A549 (cell line): ENCODE measurements at regions not wholly inside any gene's neighbourhood (a gene's known extent, or its start where the extent isn't known, plus 50 kb on each side); places are given as distances from the start of the nearest gene placed in this dataset.

ENCODE experiments used
- BHLHE40 ChIP-seq: IDR thresholded peaks from 2 replicates; pipeline ENCODE4 v1.6.1; 2012; ENCODE audit warnings: low read depth, low read length, inconsistent platforms
- CTCF ChIP-seq: fragments of >200 bp; sonication (Bioruptor Twin); formaldehyde crosslinking; IDR thresholded peaks from 3 replicates; pipeline ENCODE4 v1.5.1; 2016
- EP300 ChIP-seq, 2 experiments: fragments of >200 bp; sonication (Bioruptor Twin); formaldehyde crosslinking; IDR thresholded peaks; 2 replicates in 1 of 2; 3 replicates in 1 of 2; pipeline ENCODE4 v1.6.1; 2016 to 2017
- JUNB ChIP-seq: fragments of >200 bp; sonication (Bioruptor Twin); formaldehyde crosslinking; IDR thresholded peaks from 2 replicates; pipeline ENCODE4 v1.6.1; 2016
- KDM5A ChIP-seq: fragments of 200-600 bp; sonication (generic); IDR thresholded peaks from 2 replicates; pipeline ENCODE4 v1.6.1; 2016; ENCODE audit warnings: antibody characterized with exemption, mild to moderate bottlenecking
- MAZ ChIP-seq: fragments of 150-350 bp; IDR thresholded peaks from 2 replicates; pipeline ENCODE4 v1.6.1; 2014; ENCODE audit warnings: antibody characterized with exemption, low read depth, low read length, borderline replicate concordance
- RNF2 ChIP-seq: fragments of 200-600 bp; sonication (generic); IDR thresholded peaks from 2 replicates; pipeline ENCODE4 v1.6.1; 2016; ENCODE audit warnings: low read depth, mild to moderate bottlenecking, antibody characterized with exemption, moderate library complexity, borderline replicate concordance
- TF ChIP-seq, protein P1 (sequence below): IDR thresholded peaks from 2 replicates; pipeline ENCODE4 v1.6.1; 2012

DNA sequence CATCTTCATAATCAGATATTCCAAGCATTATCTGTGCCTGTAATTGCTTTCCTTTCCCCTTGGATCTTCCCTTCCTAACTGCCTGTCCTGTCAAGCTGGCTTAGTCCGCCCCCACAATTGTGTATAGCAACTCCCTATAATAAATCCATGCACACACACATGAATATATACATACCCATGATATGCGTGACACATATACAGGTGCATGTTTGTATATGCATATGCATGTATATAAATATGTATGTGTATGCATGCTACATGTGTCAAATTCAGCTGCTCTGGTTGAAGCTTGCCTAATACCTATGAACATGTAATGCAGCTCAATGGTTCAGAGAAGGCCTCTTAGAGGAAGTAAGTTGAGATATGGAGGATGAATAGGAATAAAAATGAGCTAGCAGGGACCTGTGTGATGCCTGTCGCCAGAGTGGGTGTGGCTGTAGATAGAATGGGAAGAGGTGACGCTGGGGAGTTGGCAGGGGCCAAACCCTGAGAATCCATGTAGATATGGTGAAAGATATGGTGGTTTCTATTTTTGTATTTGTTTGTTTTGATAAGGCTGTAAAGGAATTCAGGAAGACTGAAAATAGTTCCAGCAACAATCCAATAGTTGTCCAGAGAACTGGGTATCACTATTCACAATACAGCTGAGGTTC lies 595.0 kb upstream of the BOD1L1 start:
- no peak for TF ChIP-seq BHLHE40
- no peak for TF ChIP-seq MAZ
- TF ChIP-seq JUNB, result no peak
- TF ChIP-seq KDM5A, result no peak
- TF ChIP-seq EP300 (IDR thresholded peaks at IDR 0.05), result no peak
- TF ChIP-seq, protein P1, sequence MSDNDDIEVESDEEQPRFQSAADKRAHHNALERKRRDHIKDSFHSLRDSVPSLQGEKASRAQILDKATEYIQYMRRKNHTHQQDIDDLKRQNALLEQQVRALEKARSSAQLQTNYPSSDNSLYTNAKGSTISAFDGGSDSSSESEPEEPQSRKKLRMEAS, result no peak
- no peak for TF ChIP-seq RNF2
- TF ChIP-seq CTCF, result no peak
